ENCODE measurements at regions not wholly inside any gene's neighbourhood (a gene's known extent, or its start where the extent isn't known, plus 50 kb on each side); places are given as distances from the start of the nearest gene placed in this dataset.

DNA sequence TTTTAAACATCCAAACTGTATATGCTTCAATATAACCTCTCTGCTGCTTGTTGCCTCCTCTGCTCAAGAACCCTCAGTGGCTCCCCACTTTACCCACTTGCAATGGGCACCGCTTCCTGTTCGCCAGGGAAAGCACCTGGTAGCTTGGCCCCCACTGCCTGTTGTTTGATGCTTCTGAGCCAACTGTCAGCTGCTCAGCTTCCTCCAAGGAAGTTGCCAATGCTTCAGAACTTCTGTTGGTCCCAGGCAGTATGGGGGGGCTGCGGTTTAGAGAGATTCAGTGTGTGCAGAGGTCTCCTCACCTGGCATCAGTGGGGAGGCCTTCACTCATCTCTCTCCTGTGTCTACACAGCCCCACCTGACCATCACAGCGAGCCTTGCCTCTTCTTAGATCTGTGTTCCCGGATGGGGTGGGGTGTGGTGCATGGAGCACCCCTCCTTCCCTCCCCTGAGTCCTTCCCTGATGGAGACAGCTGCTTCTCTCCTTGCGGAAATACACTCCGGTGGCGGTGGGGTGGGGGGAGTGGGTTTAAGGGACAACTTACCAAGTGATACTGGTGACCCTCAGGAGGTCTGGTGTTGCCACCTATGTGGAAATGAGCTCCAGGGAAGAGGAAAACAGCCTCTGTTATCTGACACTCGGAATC lies 308.1 kb downstream of the CDH26 start:
- POLR2A ChIA-PET = no interaction called here
- H3K36me3 ChIP-seq (ENCODE audit: control insufficient read depth in 2 of 2, insufficient read depth in 1 of 2, low read length in 2 of 2) = no peaks in the 10 kb centered on the region
- no peak overlapping the region for H3K4me3 ChIP-seq (ENCODE audit: low read depth, low read length)
- no peaks in the 10 kb centered on the region for H3K9me3 ChIP-seq (ENCODE audit: control insufficient read depth, insufficient read depth, low read depth, low read length)
- 0 out of 2 replicates have a peak, but pooled peaks cover 3% of the 10 kb centered on the region for H3K4me1 ChIP-seq (ENCODE audit: control insufficient read depth, insufficient read depth, low read length)
- no peak for TF ChIP-seq ZNF792 (tag by site-specific recombination; IDR thresholded peaks at IDR 0.05)
- TF ChIP-seq ZNF791 (tag by site-specific recombination; IDR thresholded peaks at IDR 0.05) = no peak
- TF ChIP-seq ZNF239 (tag by site-specific recombination; IDR thresholded peaks at IDR 0.05) = no peak
- TF ChIP-seq ZNF555 (tag by site-specific recombination; conservative IDR thresholded peaks at IDR 0.05) = no peak
- TF ChIP-seq KLF1 (tag by site-specific recombination; IDR thresholded peaks at IDR 0.05) = no peak
- no peak for TF ChIP-seq OSR2 (tag by site-specific recombination; IDR thresholded peaks at IDR 0.05)
- no peak for TF ChIP-seq ZBTB10 (tag by site-specific recombination; IDR thresholded peaks at IDR 0.05)
- TF ChIP-seq ZBTB21 (tag by site-specific recombination; IDR thresholded peaks at IDR 0.05) = no peak
- H3K27ac ChIP-seq (ENCODE audit: extremely low read depth, low read depth, low read length) = no peak overlapping the region
- CTCF ChIA-PET = interaction anchor here (0.8 to 1.1 kb wide), 2 partner anchors 36 to 59 kb away, joined by 3 to 4 read pairs; no protein-coding TSS in a partner anchor

- CTCF ChIA-PET = interaction anchor here (1.0 to 1.5 kb wide), 3 partner anchors 43 to 98 kb away, joined by 3 to 4 read pairs (median 3); no protein-coding TSS in a partner anchor
- TF ChIP-seq ZNF302 (tag by site-specific recombination; IDR thresholded peaks at IDR 0.05; ENCODE audit: low read depth) = no peak
- TF ChIP-seq ATF2 (tag by site-specific recombination; IDR thresholded peaks at IDR 0.05; ENCODE audit: low read depth) = no peak
- no peak for TF ChIP-seq ZNF274 (IDR thresholded peaks at IDR 0.05; ENCODE audit: low read length)
- TF ChIP-seq ZNF274 (tag by site-specific recombination; IDR thresholded peaks at IDR 0.05; ENCODE audit: borderline replicate concordance) = no peak
- no peak for TF ChIP-seq ZNF473 (tag by site-specific recombination; IDR thresholded peaks at IDR 0.05)
- TF ChIP-seq ZNF157 (tag by site-specific recombination; IDR thresholded peaks at IDR 0.05) = no peak
- TF ChIP-seq ZIC2 (tag by site-specific recombination; IDR thresholded peaks at IDR 0.05) = no peak
- TF ChIP-seq ZNF433 (tag by site-specific recombination; IDR thresholded peaks at IDR 0.05; ENCODE audit: low read depth) = no peak
- TF ChIP-seq ZBTB20 (tag by site-specific recombination; IDR thresholded peaks at IDR 0.05) = no peak
- no peak for TF ChIP-seq ZFP37 (tag by site-specific recombination; IDR thresholded peaks at IDR 0.05)
- TF ChIP-seq, protein P1, sequence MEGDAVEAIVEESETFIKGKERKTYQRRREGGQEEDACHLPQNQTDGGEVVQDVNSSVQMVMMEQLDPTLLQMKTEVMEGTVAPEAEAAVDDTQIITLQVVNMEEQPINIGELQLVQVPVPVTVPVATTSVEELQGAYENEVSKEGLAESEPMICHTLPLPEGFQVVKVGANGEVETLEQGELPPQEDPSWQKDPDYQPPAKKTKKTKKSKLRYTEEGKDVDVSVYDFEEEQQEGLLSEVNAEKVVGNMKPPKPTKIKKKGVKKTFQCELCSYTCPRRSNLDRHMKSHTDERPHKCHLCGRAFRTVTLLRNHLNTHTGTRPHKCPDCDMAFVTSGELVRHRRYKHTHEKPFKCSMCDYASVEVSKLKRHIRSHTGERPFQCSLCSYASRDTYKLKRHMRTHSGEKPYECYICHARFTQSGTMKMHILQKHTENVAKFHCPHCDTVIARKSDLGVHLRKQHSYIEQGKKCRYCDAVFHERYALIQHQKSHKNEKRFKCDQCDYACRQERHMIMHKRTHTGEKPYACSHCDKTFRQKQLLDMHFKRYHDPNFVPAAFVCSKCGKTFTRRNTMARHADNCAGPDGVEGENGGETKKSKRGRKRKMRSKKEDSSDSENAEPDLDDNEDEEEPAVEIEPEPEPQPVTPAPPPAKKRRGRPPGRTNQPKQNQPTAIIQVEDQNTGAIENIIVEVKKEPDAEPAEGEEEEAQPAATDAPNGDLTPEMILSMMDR (tag by site-specific recombination; IDR thresholded peaks at IDR 0.05) = no peak
- TF ChIP-seq ZNF404 (tag by site-specific recombination; IDR thresholded peaks at IDR 0.05) = no peak
- TF ChIP-seq, protein P2, sequence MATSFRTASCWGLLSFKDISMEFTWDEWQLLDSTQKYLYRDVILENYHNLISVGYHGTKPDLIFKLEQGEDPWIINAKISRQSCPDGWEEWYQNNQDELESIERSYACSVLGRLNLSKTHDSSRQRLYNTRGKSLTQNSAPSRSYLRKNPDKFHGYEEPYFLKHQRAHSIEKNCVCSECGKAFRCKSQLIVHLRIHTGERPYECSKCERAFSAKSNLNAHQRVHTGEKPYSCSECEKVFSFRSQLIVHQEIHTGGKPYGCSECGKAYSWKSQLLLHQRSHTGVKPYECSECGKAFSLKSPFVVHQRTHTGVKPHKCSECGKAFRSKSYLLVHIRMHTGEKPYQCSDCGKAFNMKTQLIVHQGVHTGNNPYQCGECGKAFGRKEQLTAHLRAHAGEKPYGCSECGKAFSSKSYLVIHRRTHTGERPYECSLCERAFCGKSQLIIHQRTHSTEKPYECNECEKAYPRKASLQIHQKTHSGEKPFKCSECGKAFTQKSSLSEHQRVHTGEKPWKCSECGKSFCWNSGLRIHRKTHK (tag by site-specific recombination; IDR thresholded peaks at IDR 0.05) = no peak
- TF ChIP-seq ZNF202 (tag by site-specific recombination; IDR thresholded peaks at IDR 0.05; ENCODE audit: borderline replicate concordance) = no peak
- no peak for TF ChIP-seq ZNF701 (tag by site-specific recombination; IDR thresholded peaks at IDR 0.05)
- no peak for TF ChIP-seq SP2 (tag by site-specific recombination; IDR thresholded peaks at IDR 0.05)
- no peak for TF ChIP-seq ZNF239 (tag by site-specific recombination; IDR thresholded peaks at IDR 0.05)
- TF ChIP-seq ZNF23 (tag by site-specific recombination; IDR thresholded peaks at IDR 0.05; ENCODE audit: borderline replicate concordance) = no peak
- TF ChIP-seq ZNF501 (tag by site-specific recombination; IDR thresholded peaks at IDR 0.05) = no peak
- TF ChIP-seq ZNF175 (tag by site-specific recombination; IDR thresholded peaks at IDR 0.05) = no peak
- TF ChIP-seq GLIS2 (tag by site-specific recombination; IDR thresholded peaks at IDR 0.05) = no peak
- H3K27ac ChIP-seq (ENCODE audit: extremely low read depth, low read depth, low read length) = no peak overlapping the region
- no peaks in the 10 kb centered on the region for H3K36me3 ChIP-seq (ENCODE audit: control insufficient read depth in 2 of 2, insufficient read depth in 1 of 2, low read length in 2 of 2)
- POLR2A ChIA-PET = no interaction called here
- no peaks in the 10 kb centered on the region for H3K9me3 ChIP-seq (ENCODE audit: control insufficient read depth, insufficient read depth, low read depth, low read length)
- no peak overlapping the region for H3K4me3 ChIP-seq (ENCODE audit: low read depth, low read length)
- H3K4me1 ChIP-seq (ENCODE audit: control insufficient read depth, insufficient read depth, low read length) = 0 out of 2 replicates have a peak, but pooled peaks cover 3% of the 10 kb centered on the region
Measured at GRCh38 chr20:60268491-60268890, 310.3 kb downstream of the CDH26 start.

Measured in HEK293 (cell line).